HK-2 (cell line): ENCODE measurements at regions not wholly inside any gene's neighbourhood (a gene's known extent, or its start where the extent isn't known, plus 50 kb on each side); places are given as distances from the start of the nearest gene placed in this dataset.
A peak's percentile ranks its signal among the peaks of the same experiment; 100 is the strongest.

Experiments
- DNase-seq: peaks from one replicate; pipeline ENCODE4 v3.0.0-alpha.2; 2018; ENCODE audit not compliant: unreplicated experiment

GRCh38 chrX:39140581-39140980 lies 339.3 kb downstream of the MID1IP1 start:
- no peak for DNase-seq

GRCh38 chrX:39144323-39144722 lies 343.1 kb downstream of the MID1IP1 start:
- no peak for DNase-seq

- no peak for DNase-seq
Measured at GRCh38 chrX:39144956-39145355, 343.7 kb downstream of the MID1IP1 start.

- no peak for DNase-seq
Measured at GRCh38 chrX:39145859-39146258, 344.6 kb downstream of the MID1IP1 start.

- peak; percentile 14 for DNase-seq
Measured at GRCh38 chrX:39149761-39150160, 348.5 kb downstream of the MID1IP1 start.

- DNase-seq: no peak
Measured at GRCh38 chrX:39150220-39150619, 349.0 kb downstream of the MID1IP1 start.

- no peak for DNase-seq
Measured at GRCh38 chrX:39150621-39151020, 349.4 kb downstream of the MID1IP1 start.

- DNase-seq: peak; percentile 10
Measured at GRCh38 chrX:39152106-39152649, 350.9 kb downstream of the MID1IP1 start.

GRCh38 chrX:39156051-39156450 lies 354.8 kb downstream of the MID1IP1 start:
- no peak for DNase-seq

GRCh38 chrX:39157006-39157405 lies 355.7 kb downstream of the MID1IP1 start:
- DNase-seq: no peak

- DNase-seq: no peak
Measured at GRCh38 chrX:39157796-39158195, 356.5 kb downstream of the MID1IP1 start.

GRCh38 chrX:39158801-39159657 lies 357.8 kb downstream of the MID1IP1 start:
- no peak for DNase-seq

- no peak for DNase-seq
Measured at GRCh38 chrX:39159921-39160507, 358.8 kb downstream of the MID1IP1 start.

- no peak for DNase-seq
Measured at GRCh38 chrX:39161611-39162255, 360.5 kb downstream of the MID1IP1 start.

GRCh38 chrX:39162322-39162735 lies 361.1 kb downstream of the MID1IP1 start:
- DNase-seq: no peak

GRCh38 chrX:39163581-39164126 lies 362.4 kb downstream of the MID1IP1 start:
- DNase-seq: no peak

- no peak for DNase-seq
Measured at GRCh38 chrX:39164212-39164611, 363.0 kb downstream of the MID1IP1 start.

GRCh38 chrX:39165185-39165584 lies 363.9 kb downstream of the MID1IP1 start:
- no peak for DNase-seq

- no peak for DNase-seq
Measured at GRCh38 chrX:39165773-39166172, 364.5 kb downstream of the MID1IP1 start.

- DNase-seq: no peak
Measured at GRCh38 chrX:39167791-39168190, 366.5 kb downstream of the MID1IP1 start.

- DNase-seq: no peak
Measured at GRCh38 chrX:39168609-39169008, 367.4 kb downstream of the MID1IP1 start.

- DNase-seq: no peak
Measured at GRCh38 chrX:39169976-39170375, 368.7 kb downstream of the MID1IP1 start.
